ENCODE measurements at regions not wholly inside any gene's neighbourhood (a gene's known extent, or its start where the extent isn't known, plus 50 kb on each side); places are given as distances from the start of the nearest gene placed in this dataset.

DNA sequence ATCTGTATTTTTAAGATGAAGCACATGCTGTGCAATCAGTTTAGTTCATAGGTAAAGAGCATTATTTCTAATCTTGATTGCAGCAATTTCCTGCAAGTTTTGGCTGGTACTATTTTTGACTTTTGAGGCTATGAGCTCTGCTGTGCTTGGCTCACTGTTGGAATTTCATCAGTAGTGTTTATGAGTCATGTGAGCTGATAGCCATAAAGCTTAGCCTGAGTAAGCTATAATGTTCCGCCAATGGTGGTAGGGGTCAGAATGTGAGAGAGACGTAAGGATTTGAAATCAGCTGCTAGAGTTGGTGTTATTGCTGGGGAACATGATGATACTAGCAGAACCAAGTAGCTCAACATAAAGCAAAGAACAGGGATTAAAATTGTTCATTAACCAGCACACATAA is 590.9 kb upstream of the GNPDA2 start:
- no peak for DNase-seq (ENCODE audit: low spot score)
- TF ChIP-seq FOXA2 (IDR thresholded peaks at IDR 0.05) (no peak), FOXA1 (IDR thresholded peaks at IDR 0.05) (no peak), EGR1 (IDR thresholded peaks at IDR 0.05; ENCODE audit: low read depth in 2 of 2) (no peak)
- TF ChIP-seq, protein P1, sequence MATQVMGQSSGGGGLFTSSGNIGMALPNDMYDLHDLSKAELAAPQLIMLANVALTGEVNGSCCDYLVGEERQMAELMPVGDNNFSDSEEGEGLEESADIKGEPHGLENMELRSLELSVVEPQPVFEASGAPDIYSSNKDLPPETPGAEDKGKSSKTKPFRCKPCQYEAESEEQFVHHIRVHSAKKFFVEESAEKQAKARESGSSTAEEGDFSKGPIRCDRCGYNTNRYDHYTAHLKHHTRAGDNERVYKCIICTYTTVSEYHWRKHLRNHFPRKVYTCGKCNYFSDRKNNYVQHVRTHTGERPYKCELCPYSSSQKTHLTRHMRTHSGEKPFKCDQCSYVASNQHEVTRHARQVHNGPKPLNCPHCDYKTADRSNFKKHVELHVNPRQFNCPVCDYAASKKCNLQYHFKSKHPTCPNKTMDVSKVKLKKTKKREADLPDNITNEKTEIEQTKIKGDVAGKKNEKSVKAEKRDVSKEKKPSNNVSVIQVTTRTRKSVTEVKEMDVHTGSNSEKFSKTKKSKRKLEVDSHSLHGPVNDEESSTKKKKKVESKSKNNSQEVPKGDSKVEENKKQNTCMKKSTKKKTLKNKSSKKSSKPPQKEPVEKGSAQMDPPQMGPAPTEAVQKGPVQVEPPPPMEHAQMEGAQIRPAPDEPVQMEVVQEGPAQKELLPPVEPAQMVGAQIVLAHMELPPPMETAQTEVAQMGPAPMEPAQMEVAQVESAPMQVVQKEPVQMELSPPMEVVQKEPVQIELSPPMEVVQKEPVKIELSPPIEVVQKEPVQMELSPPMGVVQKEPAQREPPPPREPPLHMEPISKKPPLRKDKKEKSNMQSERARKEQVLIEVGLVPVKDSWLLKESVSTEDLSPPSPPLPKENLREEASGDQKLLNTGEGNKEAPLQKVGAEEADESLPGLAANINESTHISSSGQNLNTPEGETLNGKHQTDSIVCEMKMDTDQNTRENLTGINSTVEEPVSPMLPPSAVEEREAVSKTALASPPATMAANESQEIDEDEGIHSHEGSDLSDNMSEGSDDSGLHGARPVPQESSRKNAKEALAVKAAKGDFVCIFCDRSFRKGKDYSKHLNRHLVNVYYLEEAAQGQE (IDR thresholded peaks at IDR 0.05): no peak
- H3K27me3 ChIP-seq (ENCODE audit: control insufficient read depth in 4 of 4, insufficient read depth in 4 of 4, low read length in 3 of 4): no peaks in the 10 kb centered on the region
- no peaks in the 10 kb centered on the region for H3K9me3 ChIP-seq (ENCODE audit: control insufficient read depth in 4 of 4, low read length in 3 of 4)
- H3K36me3 ChIP-seq (ENCODE audit: control insufficient read depth in 4 of 4, insufficient read depth in 3 of 4, low read depth in 1 of 4, low read length in 3 of 4): no peaks in the 10 kb centered on the region
- 61% methylated on average over 2 of the region's 2 CpGs for WGBS
- no peak overlapping the region for H3K4me3 ChIP-seq (ENCODE audit: low read depth in 1 of 3, low read length in 3 of 3)
- H3K4me1 ChIP-seq (ENCODE audit: control insufficient read depth in 4 of 4, insufficient read depth in 4 of 4, low read length in 3 of 4): no peaks in the 10 kb centered on the region
- H3K27ac ChIP-seq (ENCODE audit: low read depth in 1 of 2, low read length in 2 of 2): no peak overlapping the region
- no peak overlapping the region for H3K9ac ChIP-seq (ENCODE audit: low read depth in 1 of 2, low read length in 2 of 2)

DNA sequence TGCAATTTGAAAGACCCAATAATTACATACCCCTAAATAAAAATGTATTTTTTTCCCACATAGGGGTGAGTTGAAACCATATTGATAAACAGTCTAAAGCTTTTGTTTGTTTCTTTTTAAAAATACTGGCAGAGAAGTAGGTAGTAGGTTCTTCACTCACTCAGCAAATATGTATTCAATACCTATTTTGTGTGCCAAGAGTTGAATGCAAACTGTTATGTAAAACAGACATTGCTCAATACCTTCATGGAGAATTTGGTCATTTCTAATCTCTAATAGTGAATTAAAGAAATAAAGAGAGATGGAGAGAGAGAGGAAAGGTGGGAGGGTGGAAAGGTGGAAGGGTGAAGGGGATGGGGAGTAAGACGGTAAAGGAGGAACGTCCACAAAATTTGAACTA is 589.9 kb upstream of the GNPDA2 start:
- Histone ChIP-seq H3K4me3 (ENCODE audit: low read depth in 1 of 3, low read length in 3 of 3) (no peak overlapping the region), H3K9ac (ENCODE audit: low read depth in 1 of 2, low read length in 2 of 2) (no peak overlapping the region), H3K4me1 (ENCODE audit: control insufficient read depth in 4 of 4, insufficient read depth in 4 of 4, low read length in 3 of 4) (no peaks in the 10 kb centered on the region), H3K36me3 (ENCODE audit: control insufficient read depth in 4 of 4, insufficient read depth in 3 of 4, low read depth in 1 of 4, low read length in 3 of 4) (no peaks in the 10 kb centered on the region), H3K9me3 (ENCODE audit: control insufficient read depth in 4 of 4, low read length in 3 of 4) (no peaks in the 10 kb centered on the region), H3K27me3 (ENCODE audit: control insufficient read depth in 4 of 4, insufficient read depth in 4 of 4, low read length in 3 of 4) (no peaks in the 10 kb centered on the region), H3K27ac (ENCODE audit: low read depth in 1 of 2, low read length in 2 of 2) (no peak overlapping the region)
- no peak for DNase-seq (ENCODE audit: low spot score)
- TF ChIP-seq HNF4G (IDR thresholded peaks at IDR 0.05): no peak
- no peak for TF ChIP-seq RAD21 (IDR thresholded peaks at IDR 0.05)
- no peak for TF ChIP-seq SP1 (IDR thresholded peaks at IDR 0.05)
- no peak for TF ChIP-seq JUND (IDR thresholded peaks at IDR 0.05)
- no peak for TF ChIP-seq TAF1 (conservative IDR thresholded peaks at IDR 0.05)
- TF ChIP-seq, protein P1 (IDR thresholded peaks at IDR 0.05): no peak
- TF ChIP-seq HNF4A (conservative IDR thresholded peaks at IDR 0.05): no peak
- no peak for TF ChIP-seq RXRA (IDR thresholded peaks at IDR 0.05)
- TF ChIP-seq, protein P2, sequence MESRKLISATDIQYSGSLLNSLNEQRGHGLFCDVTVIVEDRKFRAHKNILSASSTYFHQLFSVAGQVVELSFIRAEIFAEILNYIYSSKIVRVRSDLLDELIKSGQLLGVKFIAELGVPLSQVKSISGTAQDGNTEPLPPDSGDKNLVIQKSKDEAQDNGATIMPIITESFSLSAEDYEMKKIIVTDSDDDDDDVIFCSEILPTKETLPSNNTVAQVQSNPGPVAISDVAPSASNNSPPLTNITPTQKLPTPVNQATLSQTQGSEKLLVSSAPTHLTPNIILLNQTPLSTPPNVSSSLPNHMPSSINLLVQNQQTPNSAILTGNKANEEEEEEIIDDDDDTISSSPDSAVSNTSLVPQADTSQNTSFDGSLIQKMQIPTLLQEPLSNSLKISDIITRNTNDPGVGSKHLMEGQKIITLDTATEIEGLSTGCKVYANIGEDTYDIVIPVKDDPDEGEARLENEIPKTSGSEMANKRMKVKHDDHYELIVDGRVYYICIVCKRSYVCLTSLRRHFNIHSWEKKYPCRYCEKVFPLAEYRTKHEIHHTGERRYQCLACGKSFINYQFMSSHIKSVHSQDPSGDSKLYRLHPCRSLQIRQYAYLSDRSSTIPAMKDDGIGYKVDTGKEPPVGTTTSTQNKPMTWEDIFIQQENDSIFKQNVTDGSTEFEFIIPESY (IDR thresholded peaks at IDR 0.05): no peak
- TF ChIP-seq, protein P3, sequence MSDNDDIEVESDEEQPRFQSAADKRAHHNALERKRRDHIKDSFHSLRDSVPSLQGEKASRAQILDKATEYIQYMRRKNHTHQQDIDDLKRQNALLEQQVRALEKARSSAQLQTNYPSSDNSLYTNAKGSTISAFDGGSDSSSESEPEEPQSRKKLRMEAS (IDR thresholded peaks at IDR 0.05): no peak
- 80% methylated on average over 2 of the region's 2 CpGs for WGBS

Data from liver (tissue), 7 donors.